Frontal cortex (tissue), 3 donors: ENCODE measurements at regions not wholly inside any gene's neighbourhood (a gene's known extent, or its start where the extent isn't known, plus 50 kb on each side); places are given as distances from the start of the nearest gene placed in this dataset.

Experiments
- DNase-seq, 2 donors: peaks; one replicate each; pipeline ENCODE4 v3.0.0; 2012; ENCODE audit warnings: low spot score in 2 of 2
- FAIRE-seq: peaks from 2 replicates; lab custom pipeline; 2012; peaks lifted over from hg19 to GRCh38; lab: Jason Lieb, UNC
- donor health status: control.
- donor health status: control.
- donor health status: control.

- DNase-seq, result no peak
- FAIRE-seq, result no peak
Measured at GRCh38 chr2:160703648-160704585, 210.3 kb upstream of the RBMS1 start.

- DNase-seq (no peak), FAIRE-seq (no peak)
Measured at GRCh38 chr2:160715428-160715827, 221.8 kb upstream of the RBMS1 start.

- no peak for FAIRE-seq
- DNase-seq, result no peak
Measured at GRCh38 chr2:160719116-160719515, 225.5 kb upstream of the RBMS1 start.

GRCh38 chr2:160720098-160720497 lies 226.5 kb upstream of the RBMS1 start:
- no peak for FAIRE-seq
- DNase-seq, result no peak

GRCh38 chr2:160721089-160722040 lies 227.8 kb upstream of the RBMS1 start:
- FAIRE-seq (no peak), DNase-seq (no peak)

- DNase-seq (no peak), FAIRE-seq (no peak)
Measured at GRCh38 chr2:160726046-160726445, 232.4 kb upstream of the RBMS1 start.

GRCh38 chr2:160730296-160730995 lies 236.8 kb upstream of the RBMS1 start:
- DNase-seq (no peak), FAIRE-seq (no peak)

- DNase-seq, result no peak
- FAIRE-seq, result no peak
Measured at GRCh38 chr2:160731415-160731814, 237.8 kb upstream of the RBMS1 start.

GRCh38 chr2:160731856-160732255 lies 238.2 kb upstream of the RBMS1 start:
- DNase-seq, result no peak
- no peak for FAIRE-seq

GRCh38 chr2:160735696-160736095 lies 242.1 kb upstream of the RBMS1 start:
- FAIRE-seq (no peak), DNase-seq (no peak)

- no peak for FAIRE-seq
- no peak for DNase-seq
Measured at GRCh38 chr2:160736148-160737028, 242.8 kb upstream of the RBMS1 start.

GRCh38 chr2:160737247-160737646 lies 243.6 kb upstream of the RBMS1 start:
- no peak for FAIRE-seq
- DNase-seq, result no peak

GRCh38 chr2:160741271-160741670 lies 247.7 kb upstream of the RBMS1 start:
- FAIRE-seq (no peak), DNase-seq (no peak)

GRCh38 chr2:160741815-160742214 lies 248.2 kb upstream of the RBMS1 start:
- FAIRE-seq, result no peak
- no peak for DNase-seq

GRCh38 chr2:160742667-160743066 lies 249.1 kb upstream of the RBMS1 start:
- DNase-seq, result no peak
- no peak for FAIRE-seq

- FAIRE-seq (no peak), DNase-seq (no peak)
Measured at GRCh38 chr2:160747501-160748170, 254.0 kb upstream of the RBMS1 start.

GRCh38 chr2:160751021-160751420 lies 257.4 kb upstream of the RBMS1 start:
- DNase-seq (no peak), FAIRE-seq (no peak)

GRCh38 chr2:160752475-160753330 lies 259.1 kb upstream of the RBMS1 start:
- no peak for DNase-seq
- FAIRE-seq, result no peak
